Right atrium auricular region (tissue), 2 donors: ENCODE measurements at regions not wholly inside any gene's neighbourhood (a gene's known extent, or its start where the extent isn't known, plus 50 kb on each side); places are given as distances from the start of the nearest gene placed in this dataset.
"Not testable (repeated sequence)": the region's sequence is repeated elsewhere in the genome, so short reads cannot be mapped to it uniquely, and the experiment has no call there.

ENCODE experiments used
- DNase-seq: peaks from one replicate; pipeline ENCODE4 v3.0.0-alpha.2; 2019; ENCODE audit warnings: low spot score
- H3K27ac ChIP-seq, 2 donors: fragments of 200-600 bp; sonication (generic); 1 replicate in 1 of 2; 2 replicates in 1 of 2; pipeline ENCODE4 v1.5.1; 2016 to 2019
- H3K27me3 ChIP-seq, 2 donors: fragments of 200-600 bp; sonication (generic); one replicate each; pipeline versions ENCODE4 v1.5.1 to v1.6.0; 2017 to 2019
- H3K36me3 ChIP-seq: fragments of 200-600 bp; sonication (generic); one replicate; pipeline ENCODE4 v1.5.1; 2016
- H3K4me1 ChIP-seq, 2 donors: fragments of 200-600 bp; sonication (generic); one replicate each; pipeline versions ENCODE4 v1.5.1 to v1.6.0; 2017 to 2019
- H3K4me3 ChIP-seq, 2 donors: fragments of 200-600 bp; sonication (generic); 1 replicate in 1 of 2; 2 replicates in 1 of 2; pipeline ENCODE4 v1.5.1; 2017 to 2019; ENCODE audit warnings: mild to moderate bottlenecking in 1 of 2, moderate library complexity in 1 of 2
- H3K9me3 ChIP-seq, 2 donors: fragments of 200-600 bp; sonication (generic); one replicate each; pipeline ENCODE4 v1.5.1; 2019
- TF ChIP-seq, protein P1 (sequence below), 2 donors: fragments of 200-600 bp; sonication (generic); IDR thresholded peaks; one replicate each; pipeline ENCODE4 v1.5.1; 2019; ENCODE audit warnings: antibody characterized with exemption in 2 of 2

- no peak for DNase-seq
- no peak overlapping the region for H3K4me3 ChIP-seq
- TF ChIP-seq, protein P1, sequence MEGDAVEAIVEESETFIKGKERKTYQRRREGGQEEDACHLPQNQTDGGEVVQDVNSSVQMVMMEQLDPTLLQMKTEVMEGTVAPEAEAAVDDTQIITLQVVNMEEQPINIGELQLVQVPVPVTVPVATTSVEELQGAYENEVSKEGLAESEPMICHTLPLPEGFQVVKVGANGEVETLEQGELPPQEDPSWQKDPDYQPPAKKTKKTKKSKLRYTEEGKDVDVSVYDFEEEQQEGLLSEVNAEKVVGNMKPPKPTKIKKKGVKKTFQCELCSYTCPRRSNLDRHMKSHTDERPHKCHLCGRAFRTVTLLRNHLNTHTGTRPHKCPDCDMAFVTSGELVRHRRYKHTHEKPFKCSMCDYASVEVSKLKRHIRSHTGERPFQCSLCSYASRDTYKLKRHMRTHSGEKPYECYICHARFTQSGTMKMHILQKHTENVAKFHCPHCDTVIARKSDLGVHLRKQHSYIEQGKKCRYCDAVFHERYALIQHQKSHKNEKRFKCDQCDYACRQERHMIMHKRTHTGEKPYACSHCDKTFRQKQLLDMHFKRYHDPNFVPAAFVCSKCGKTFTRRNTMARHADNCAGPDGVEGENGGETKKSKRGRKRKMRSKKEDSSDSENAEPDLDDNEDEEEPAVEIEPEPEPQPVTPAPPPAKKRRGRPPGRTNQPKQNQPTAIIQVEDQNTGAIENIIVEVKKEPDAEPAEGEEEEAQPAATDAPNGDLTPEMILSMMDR (IDR thresholded peaks at IDR 0.05), result no peak
These were observed 420.9 kb downstream of the SOCS6 start for GRCh38 chr18:70709720-70710119.

GRCh38 chr18:70709144-70709543, 420.3 kb downstream of the SOCS6 start:
- no peak for DNase-seq
- TF ChIP-seq, protein P1 (IDR thresholded peaks at IDR 0.05), result no peak
- Histone ChIP-seq H3K36me3 (no peaks in the 10 kb centered on the region), H3K27ac (no peak overlapping the region), H3K4me1 (no peaks in the 10 kb centered on the region), H3K9me3 (no peaks in the 10 kb centered on the region), H3K4me3 (no peak overlapping the region), H3K27me3 (no peaks in the 10 kb centered on the region)

More at GRCh38 chr18:70709720-70710119, 420.9 kb downstream of the SOCS6 start:
- no peaks in the 10 kb centered on the region for H3K4me1 ChIP-seq
- H3K9me3 ChIP-seq, result no peaks in the 10 kb centered on the region
- no peak overlapping the region for H3K27ac ChIP-seq
- no peaks in the 10 kb centered on the region for H3K27me3 ChIP-seq
- no peaks in the 10 kb centered on the region for H3K36me3 ChIP-seq

DNA sequence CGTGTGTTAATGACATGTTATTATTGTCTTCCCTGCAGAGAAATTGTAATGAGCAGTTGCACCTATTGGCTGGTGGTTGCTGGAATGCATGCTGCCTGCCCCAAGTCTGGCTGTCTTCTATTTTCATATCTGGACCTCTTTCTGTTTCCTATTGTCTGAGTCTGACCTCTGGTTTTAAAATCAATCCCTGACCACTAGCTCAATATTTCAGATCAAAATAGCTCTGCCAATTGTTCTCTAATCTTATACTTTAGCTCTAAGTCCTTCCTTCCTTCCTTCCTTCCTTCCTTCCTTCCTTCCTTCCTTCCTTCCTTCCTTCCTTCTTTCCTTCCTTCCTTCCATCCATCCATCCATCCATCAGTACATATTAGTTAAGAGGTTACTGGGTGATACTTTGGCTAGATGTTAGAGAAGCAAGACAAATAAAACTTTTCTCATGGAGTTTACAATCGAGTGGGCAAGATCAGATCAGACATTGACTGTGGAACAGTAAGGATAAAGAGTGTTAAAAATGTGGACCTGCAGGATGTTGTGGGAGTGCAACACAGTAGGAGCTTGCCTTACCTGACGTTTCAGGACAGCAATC, 417.1 kb downstream of the SOCS6 start:
- H3K4me3 ChIP-seq, result no peak overlapping the region
- no peaks in the 10 kb centered on the region for H3K9me3 ChIP-seq
- H3K27ac ChIP-seq, result no peak overlapping the region
- TF ChIP-seq, protein P1 (IDR thresholded peaks at IDR 0.05), result no peak
- DNase-seq, result no peak
- H3K27me3 ChIP-seq, result no peaks in the 10 kb centered on the region
- H3K36me3 ChIP-seq, result no peaks in the 10 kb centered on the region
- no peaks in the 10 kb centered on the region for H3K4me1 ChIP-seq

- Histone ChIP-seq H3K27ac (no peak overlapping the region), H3K4me3 (no peak overlapping the region), H3K9me3 (peaks cover 0 to 7% of the 10 kb centered on the region in 2 donors), H3K27me3 (no peaks in the 10 kb centered on the region), H3K36me3 (no peaks in the 10 kb centered on the region), H3K4me1 (no peaks in the 10 kb centered on the region)
- TF ChIP-seq, protein P1 (IDR thresholded peaks at IDR 0.05), result no peak
- DNase-seq, result no peak
These were observed 411.7 kb downstream of the SOCS6 start for GRCh38 chr18:70700496-70700895.

- Histone ChIP-seq H3K4me1 (no peaks in the 10 kb centered on the region), H3K27me3 (no peaks in the 10 kb centered on the region), H3K36me3 (no peaks in the 10 kb centered on the region), H3K9me3 (peaks cover 0 to 7% of the 10 kb centered on the region in 2 donors), H3K27ac (no peak overlapping the region), H3K4me3 (no peak overlapping the region)
- no peak for DNase-seq
- TF ChIP-seq, protein P1 (IDR thresholded peaks at IDR 0.05), result no peak
These were observed 409.7 kb downstream of the SOCS6 start for GRCh38 chr18:70698574-70698973.

- no peak overlapping the region for H3K27ac ChIP-seq
- TF ChIP-seq, protein P1 (IDR thresholded peaks at IDR 0.05), result no peak
- H3K9me3 ChIP-seq, result peaks cover 0 to 7% of the 10 kb centered on the region in 2 donors
- H3K27me3 ChIP-seq, result no peaks in the 10 kb centered on the region
- H3K4me1 ChIP-seq, result no peaks in the 10 kb centered on the region
- no peak overlapping the region for H3K4me3 ChIP-seq
- no peaks in the 10 kb centered on the region for H3K36me3 ChIP-seq
- DNase-seq, result no peak
These were observed 404.4 kb downstream of the SOCS6 start for GRCh38 chr18:70693246-70693645.

GRCh38 chr18:70689765-70690164, 400.9 kb downstream of the SOCS6 start:
- not testable (repeated sequence) for H3K4me3 ChIP-seq, H3K9me3 ChIP-seq, H3K27ac ChIP-seq, H3K27me3 ChIP-seq, H3K4me1 ChIP-seq, H3K36me3 ChIP-seq, DNase-seq
